Esophagus squamous epithelium (tissue), 5 donors: ENCODE measurements at regions not wholly inside any gene's neighbourhood (a gene's known extent, or its start where the extent isn't known, plus 50 kb on each side); places are given as distances from the start of the nearest gene placed in this dataset.

Experiments
- DNase-seq: peaks from one replicate; lab custom pipeline; 2025; lab: John Stamatoyannopoulos, UW
- H3K27ac ChIP-seq, 4 donors: fragments of 200-600 bp; sonication (generic); one replicate each; pipeline ENCODE4 v1.5.1; 2016 to 2019; ENCODE audit warnings: mild to moderate bottlenecking in 1 of 4
- H3K27me3 ChIP-seq, 4 donors: fragments of 200-600 bp; sonication (generic); 1 replicate in 3 of 4; 2 replicates in 1 of 4; pipeline versions ENCODE4 v1.5.1 to v1.6.0; 2017 to 2021; ENCODE audit warnings: antibody characterized with exemption in 1 of 4
- H3K36me3 ChIP-seq, 3 donors: fragments of 200-600 bp; sonication (generic); one replicate each; pipeline ENCODE4 v1.5.1; 2016 to 2019
- H3K4me1 ChIP-seq, 3 donors: fragments of 200-600 bp; sonication (generic); one replicate each; pipeline ENCODE4 v1.5.1; 2017 to 2019
- H3K4me3 ChIP-seq, 4 donors: fragments of 200-600 bp; sonication (generic); 1 replicate in 3 of 4; 2 replicates in 1 of 4; pipeline ENCODE4 v1.5.1; 2016 to 2019; ENCODE audit warnings: mild to moderate bottlenecking in 2 of 4, moderate library complexity in 1 of 4
- H3K9me3 ChIP-seq, 3 donors: fragments of 200-600 bp; sonication (generic); one replicate each; pipeline ENCODE4 v1.5.1; 2016 to 2019
- POLR2A ChIP-seq, 4 donors: fragments of 450-650 bp; IDR thresholded peaks; one replicate each; pipeline ENCODE4 v1.6.1; 2017; ENCODE audit warnings: antibody characterized with exemption in 4 of 4, mild to moderate bottlenecking in 4 of 4, moderate library complexity in 3 of 4
- WGBS, 2 donors: methylation state at CpG; one replicate each; pipeline ENCODE4 v1.1.5; 2018; 5-methylcytosine and 5-hydroxymethylcytosine counted together
- intact Hi-C: fragments of 100-400 bp; cut with DNase I; formaldehyde crosslinking; loops from one replicate; pipeline ENCODE4 v1.15.0; 2022
- TF ChIP-seq, protein P1 (sequence below), 6 experiments: fragments of 450-650 bp in 4 of 6; fragments of 200-600 bp in 2 of 6; sonication (generic) in 2 of 6; IDR thresholded peaks; one replicate each; pipeline ENCODE4 v1.5.1; 2016 to 2019; ENCODE audit warnings: antibody characterized with exemption in 6 of 6, mild to moderate bottlenecking in 4 of 6, moderate library complexity in 4 of 6
- donor health status: DM: yes; HTN: yes; CAD: no.

DNA sequence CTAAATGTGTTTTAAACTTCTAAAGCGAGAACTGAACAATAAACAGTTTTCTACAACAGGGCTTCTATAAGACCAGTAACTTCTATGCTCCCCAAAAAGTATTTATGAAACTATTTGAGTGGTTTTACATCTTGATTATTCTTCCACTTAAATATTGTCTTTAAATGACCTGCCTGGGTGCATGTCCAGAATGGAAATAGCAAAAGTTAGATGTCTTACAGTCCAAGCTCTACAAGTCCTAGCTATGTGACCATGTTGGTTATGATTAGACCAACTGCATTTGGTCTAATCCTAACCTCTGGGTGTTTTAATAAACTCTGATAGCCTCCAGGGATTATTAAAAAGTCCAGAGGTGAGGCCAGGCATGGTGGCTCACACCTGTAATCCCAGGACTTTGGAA, 79.0 kb upstream of the ATXN3L start:
- WGBS, 2 donors, result 20 to 50% methylated on average over 1 of the region's 1 CpG
- H3K9me3 ChIP-seq, result peaks cover 0 to 4% (median 0%) of the 10 kb centered on the region in 3 donors
- H3K27me3 ChIP-seq, result no peaks in the 10 kb centered on the region
- H3K4me3 ChIP-seq, result no peak overlapping the region
- peak overlapping the region in 3 of 4 donors; percentile 58 to 67 (median 63) for H3K27ac ChIP-seq
- H3K36me3 ChIP-seq, result no peaks in the 10 kb centered on the region
- no peak for DNase-seq
- H3K4me1 ChIP-seq, result peaks cover 0 to 16% (median 7%) of the 10 kb centered on the region in 3 donors
- TF ChIP-seq POLR2A (IDR thresholded peaks at IDR 0.05), result no peak
- TF ChIP-seq, protein P1, sequence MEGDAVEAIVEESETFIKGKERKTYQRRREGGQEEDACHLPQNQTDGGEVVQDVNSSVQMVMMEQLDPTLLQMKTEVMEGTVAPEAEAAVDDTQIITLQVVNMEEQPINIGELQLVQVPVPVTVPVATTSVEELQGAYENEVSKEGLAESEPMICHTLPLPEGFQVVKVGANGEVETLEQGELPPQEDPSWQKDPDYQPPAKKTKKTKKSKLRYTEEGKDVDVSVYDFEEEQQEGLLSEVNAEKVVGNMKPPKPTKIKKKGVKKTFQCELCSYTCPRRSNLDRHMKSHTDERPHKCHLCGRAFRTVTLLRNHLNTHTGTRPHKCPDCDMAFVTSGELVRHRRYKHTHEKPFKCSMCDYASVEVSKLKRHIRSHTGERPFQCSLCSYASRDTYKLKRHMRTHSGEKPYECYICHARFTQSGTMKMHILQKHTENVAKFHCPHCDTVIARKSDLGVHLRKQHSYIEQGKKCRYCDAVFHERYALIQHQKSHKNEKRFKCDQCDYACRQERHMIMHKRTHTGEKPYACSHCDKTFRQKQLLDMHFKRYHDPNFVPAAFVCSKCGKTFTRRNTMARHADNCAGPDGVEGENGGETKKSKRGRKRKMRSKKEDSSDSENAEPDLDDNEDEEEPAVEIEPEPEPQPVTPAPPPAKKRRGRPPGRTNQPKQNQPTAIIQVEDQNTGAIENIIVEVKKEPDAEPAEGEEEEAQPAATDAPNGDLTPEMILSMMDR (IDR thresholded peaks at IDR 0.05), result no peak
- intact Hi-C loops, result no loop called here

DNA sequence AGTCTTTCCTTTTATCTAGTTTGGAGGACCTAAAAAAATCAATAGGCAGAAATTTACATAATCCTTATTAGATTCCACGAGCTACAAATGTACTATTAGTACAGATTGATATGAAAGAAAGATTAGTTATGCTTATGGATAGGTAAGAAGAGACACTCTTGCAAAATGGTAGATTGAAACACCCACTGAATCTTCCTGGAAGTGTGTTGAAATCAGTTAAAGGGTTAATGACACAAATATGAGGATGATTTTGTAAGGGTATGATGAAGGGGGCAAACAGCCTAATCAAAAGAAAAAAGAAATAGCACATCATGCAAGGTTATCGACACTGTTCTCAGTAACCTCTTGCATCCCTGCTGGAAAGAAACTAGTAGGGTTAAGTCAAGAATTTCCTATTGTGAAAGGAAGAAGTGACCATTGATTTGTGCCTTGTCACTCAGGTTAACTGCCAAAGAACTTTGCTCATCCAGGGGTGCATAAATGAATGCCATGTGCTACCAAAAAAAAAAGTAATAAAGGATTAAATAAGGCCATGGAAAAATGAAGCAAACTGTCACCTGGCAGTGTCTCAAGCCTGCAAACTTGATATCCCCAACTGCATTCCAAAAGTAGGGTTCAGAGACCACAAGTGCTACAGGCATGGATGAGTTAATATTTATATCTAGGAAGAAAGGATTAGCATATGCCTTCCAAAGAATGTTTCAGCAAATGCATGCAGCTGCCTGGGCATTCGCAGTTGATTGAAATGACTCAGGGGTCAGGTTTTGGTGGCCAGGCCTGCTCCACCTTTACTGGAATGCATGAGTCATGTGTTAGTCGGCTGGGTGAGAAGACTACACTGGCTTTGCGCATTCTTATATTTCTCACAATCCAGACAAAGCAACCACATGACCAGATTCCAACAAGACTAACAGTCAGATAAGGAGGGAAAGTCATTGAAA, 78.3 kb upstream of the ATXN3L start:
- peaks cover 0 to 16% (median 7%) of the 10 kb centered on the region in 3 donors for H3K4me1 ChIP-seq
- no peak overlapping the region for H3K4me3 ChIP-seq
- peak overlapping the region in 3 of 4 donors; percentile 58 to 67 (median 63) for H3K27ac ChIP-seq
- no peaks in the 10 kb centered on the region for H3K27me3 ChIP-seq
- WGBS, 2 donors, result 31 to 41% methylated on average over 3 to 5 of the region's 5 CpGs
- intact Hi-C loops, result no loop called here
- DNase-seq, result no peak
- TF ChIP-seq, protein P1 (IDR thresholded peaks at IDR 0.05), result no peak
- no peak for TF ChIP-seq POLR2A (IDR thresholded peaks at IDR 0.05)
- peaks cover 0 to 4% (median 0%) of the 10 kb centered on the region in 3 donors for H3K9me3 ChIP-seq
- no peaks in the 10 kb centered on the region for H3K36me3 ChIP-seq

DNA sequence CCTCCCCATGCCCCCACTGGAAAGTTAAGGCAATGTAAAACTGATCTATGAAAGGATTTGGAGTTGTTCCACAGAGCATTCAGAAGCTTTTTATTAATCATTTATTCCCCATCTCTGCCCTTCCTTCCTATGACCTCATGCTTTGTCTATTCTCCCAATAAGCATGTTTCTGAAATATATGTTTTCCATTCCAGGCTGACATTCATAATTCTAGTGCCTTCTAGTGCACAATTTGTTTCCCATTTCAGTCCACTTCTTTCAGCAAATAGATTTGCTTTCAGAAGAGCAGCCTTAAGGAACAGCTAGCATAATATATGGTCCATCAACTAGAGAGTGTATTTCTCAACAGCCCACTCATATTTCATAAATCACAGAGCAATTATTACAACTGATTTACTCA, 77.1 kb upstream of the ATXN3L start:
- no peak for TF ChIP-seq POLR2A (IDR thresholded peaks at IDR 0.05)
- TF ChIP-seq, protein P1 (IDR thresholded peaks at IDR 0.05), result no peak
- no peak overlapping the region for H3K27ac ChIP-seq
- H3K36me3 ChIP-seq, result no peaks in the 10 kb centered on the region
- H3K9me3 ChIP-seq, result peaks cover 0 to 4% (median 0%) of the 10 kb centered on the region in 3 donors
- DNase-seq, result no peak
- intact Hi-C loops, result no loop called here
- H3K4me1 ChIP-seq, result peaks cover 0 to 16% (median 7%) of the 10 kb centered on the region in 3 donors
- no peaks in the 10 kb centered on the region for H3K27me3 ChIP-seq
- no peak overlapping the region for H3K4me3 ChIP-seq

DNA sequence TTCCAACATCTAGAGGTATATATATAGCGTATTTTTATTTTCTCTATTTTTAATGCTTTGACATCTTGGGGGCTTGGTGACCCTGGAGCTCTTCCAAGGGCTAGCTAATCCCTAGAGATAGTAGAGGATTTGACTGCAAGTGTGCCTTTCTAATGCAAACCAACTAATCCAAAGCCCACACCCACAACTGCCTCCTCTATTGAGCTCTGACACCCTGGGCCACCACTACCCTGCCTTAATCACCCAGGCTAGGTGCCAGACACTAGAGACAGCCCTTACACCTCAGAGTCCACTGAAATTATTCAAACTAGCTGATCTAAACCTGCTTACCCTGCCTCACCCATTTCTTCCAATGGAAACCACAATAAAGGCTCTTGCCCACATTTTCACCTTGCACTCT, 69.6 kb upstream of the ATXN3L start:
- no peaks in the 10 kb centered on the region for H3K4me1 ChIP-seq
- no peak overlapping the region for H3K4me3 ChIP-seq
- no peaks in the 10 kb centered on the region for H3K36me3 ChIP-seq
- intact Hi-C loops, result no loop called here
- no peaks in the 10 kb centered on the region for H3K9me3 ChIP-seq
- TF ChIP-seq, protein P1 (IDR thresholded peaks at IDR 0.05), result no peak
- no peaks in the 10 kb centered on the region for H3K27me3 ChIP-seq
- WGBS, 2 donors, result 60 to 85% methylated on average over 1 of the region's 1 CpG
- no peak overlapping the region for H3K27ac ChIP-seq
- no peak for DNase-seq
